GM10266 (cell line): ENCODE measurements at regions not wholly inside any gene's neighbourhood (a gene's known extent, or its start where the extent isn't known, plus 50 kb on each side); places are given as distances from the start of the nearest gene placed in this dataset.

Experiments used
- DNase-seq: peaks from one replicate; pipeline ENCODE4 v3.0.0; 2012; ENCODE audit errors: extremely low spot score
- TF ChIP-seq, protein P1 (sequence below): IDR thresholded peaks from 2 replicates; pipeline ENCODE4 v1.5.1; 2012; ENCODE audit warnings: mild to moderate bottlenecking, low read depth; ENCODE audit not compliant: control insufficient read depth, insufficient read depth; ENCODE audit errors: missing control alignments

- TF ChIP-seq, protein P1, sequence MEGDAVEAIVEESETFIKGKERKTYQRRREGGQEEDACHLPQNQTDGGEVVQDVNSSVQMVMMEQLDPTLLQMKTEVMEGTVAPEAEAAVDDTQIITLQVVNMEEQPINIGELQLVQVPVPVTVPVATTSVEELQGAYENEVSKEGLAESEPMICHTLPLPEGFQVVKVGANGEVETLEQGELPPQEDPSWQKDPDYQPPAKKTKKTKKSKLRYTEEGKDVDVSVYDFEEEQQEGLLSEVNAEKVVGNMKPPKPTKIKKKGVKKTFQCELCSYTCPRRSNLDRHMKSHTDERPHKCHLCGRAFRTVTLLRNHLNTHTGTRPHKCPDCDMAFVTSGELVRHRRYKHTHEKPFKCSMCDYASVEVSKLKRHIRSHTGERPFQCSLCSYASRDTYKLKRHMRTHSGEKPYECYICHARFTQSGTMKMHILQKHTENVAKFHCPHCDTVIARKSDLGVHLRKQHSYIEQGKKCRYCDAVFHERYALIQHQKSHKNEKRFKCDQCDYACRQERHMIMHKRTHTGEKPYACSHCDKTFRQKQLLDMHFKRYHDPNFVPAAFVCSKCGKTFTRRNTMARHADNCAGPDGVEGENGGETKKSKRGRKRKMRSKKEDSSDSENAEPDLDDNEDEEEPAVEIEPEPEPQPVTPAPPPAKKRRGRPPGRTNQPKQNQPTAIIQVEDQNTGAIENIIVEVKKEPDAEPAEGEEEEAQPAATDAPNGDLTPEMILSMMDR = no peak
- no peak for DNase-seq
Observed at GRCh38 chr6:14381829-14382677, 264.5 kb downstream of the CD83 start.

GRCh38 chr6:14382678-14383236 is 265.2 kb downstream of the CD83 start:
- TF ChIP-seq, protein P1 = no peak
- DNase-seq = no peak

DNA sequence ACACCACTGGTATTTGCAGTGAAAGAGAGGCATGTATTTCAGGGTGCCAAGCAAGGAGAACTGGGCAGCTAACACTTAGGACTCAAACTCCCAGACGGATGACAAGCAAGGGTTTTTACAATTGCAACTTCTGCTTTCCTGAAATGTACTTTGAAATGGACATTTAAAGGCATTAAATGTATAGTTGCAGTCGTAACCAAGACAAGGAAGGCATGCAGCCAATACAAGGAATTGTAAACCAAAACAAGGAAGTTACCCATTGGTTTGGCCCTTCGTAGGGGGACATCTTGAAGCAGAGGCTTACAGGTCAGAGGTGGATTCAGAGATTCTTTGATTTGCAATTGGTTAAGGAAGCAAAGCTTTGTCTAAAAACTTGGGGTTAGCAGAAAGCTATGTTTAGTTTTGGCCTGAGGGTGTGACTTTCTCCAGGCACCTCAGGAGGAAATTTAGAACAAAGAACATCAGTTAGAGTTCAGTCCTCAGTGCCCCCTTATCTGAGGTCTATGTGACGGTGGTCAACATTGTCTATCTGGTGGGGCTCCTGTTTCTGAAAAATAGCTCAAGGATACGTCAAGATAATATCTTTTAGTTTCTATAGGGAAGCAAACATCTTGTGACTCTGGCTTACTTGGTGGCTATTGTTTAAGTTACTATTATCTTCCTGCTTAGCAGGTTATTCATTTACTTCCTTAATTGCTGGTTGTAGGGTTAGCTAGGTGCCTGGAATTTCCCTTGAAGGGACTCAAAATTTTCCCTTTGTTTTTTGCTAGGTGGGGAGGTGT is 266.0 kb downstream of the CD83 start:
- no peak for DNase-seq
- TF ChIP-seq, protein P1 = no peak

DNA sequence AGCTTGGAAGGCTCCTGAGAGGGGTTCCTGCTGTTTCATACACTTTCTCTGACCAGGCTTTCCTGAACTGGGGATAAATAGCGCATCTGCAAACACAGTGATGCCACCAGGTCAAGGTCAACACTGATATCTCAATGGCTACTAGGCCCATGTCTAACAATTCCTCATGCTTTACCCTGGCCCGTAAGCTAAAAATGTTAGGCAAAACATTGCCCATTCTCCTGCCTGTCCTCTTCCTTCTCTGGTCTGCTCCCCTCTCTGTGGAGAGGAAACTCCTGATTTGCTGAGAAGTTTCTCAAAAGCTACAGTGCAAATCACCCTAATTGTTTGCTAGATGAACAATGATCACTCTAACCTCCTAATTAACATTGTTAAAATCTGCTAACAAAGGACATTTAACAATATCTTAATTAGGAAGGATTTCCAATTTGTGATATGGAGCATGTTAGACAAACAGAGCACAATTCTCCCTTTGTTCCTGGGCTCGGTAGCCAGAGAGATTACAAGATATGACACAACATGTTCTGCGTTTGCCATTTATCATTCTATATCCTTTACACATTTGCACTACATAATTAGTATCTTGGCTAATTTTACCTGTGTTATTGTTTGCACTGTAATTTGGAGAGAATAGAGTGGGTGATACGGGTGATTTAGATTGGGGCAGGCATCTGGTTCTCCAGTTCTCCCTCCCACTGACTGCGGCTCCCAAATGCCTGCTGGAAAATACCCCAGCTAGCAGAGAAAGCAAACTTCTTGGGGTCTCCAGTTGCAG is 266.8 kb downstream of the CD83 start:
- TF ChIP-seq, protein P1 = no peak
- no peak for DNase-seq

DNA sequence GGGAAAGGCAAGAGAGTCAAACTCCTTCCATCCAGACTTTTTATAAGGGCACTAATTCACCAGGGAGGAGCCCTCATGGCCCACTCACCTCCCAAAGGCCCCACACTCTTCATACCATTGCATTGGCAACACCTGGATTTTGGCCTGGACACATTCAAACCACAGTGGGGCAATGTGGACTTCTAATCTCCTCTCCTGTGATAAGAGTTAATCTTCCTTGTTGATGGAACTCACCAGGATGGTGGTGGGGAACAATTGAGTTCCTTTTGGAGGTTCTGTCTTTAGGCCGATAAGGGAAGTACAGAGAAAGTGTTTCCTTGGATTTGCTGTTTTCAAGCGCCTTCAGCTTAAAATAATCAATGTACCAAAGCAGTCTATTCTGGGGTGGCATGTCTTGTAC is 268.7 kb downstream of the CD83 start:
- TF ChIP-seq, protein P1 = no peak
- no peak for DNase-seq

GRCh38 chr6:14386668-14387067 is 269.1 kb downstream of the CD83 start:
- TF ChIP-seq, protein P1 = no peak
- no peak for DNase-seq
